Keratinocyte (primary cell): ENCODE measurements at regions not wholly inside any gene's neighbourhood (a gene's known extent, or its start where the extent isn't known, plus 50 kb on each side); places are given as distances from the start of the nearest gene placed in this dataset.

Experiments used
- EZH2 ChIP-seq: IDR thresholded peaks from one replicate; pipeline ENCODE4 v1.6.1; 2012; ENCODE audit warnings: inconsistent platforms, mild to moderate bottlenecking, low read length, moderate library complexity
- TF ChIP-seq, protein P1 (sequence below), 3 experiments: IDR thresholded peaks in 1 of 3; conservative IDR thresholded peaks in 1 of 3; optimal IDR thresholded peaks in 1 of 3; 2 replicates in 2 of 3; 3 replicates in 1 of 3; pipeline versions ENCODE3 to v1.5.1; 2011; ENCODE audit warnings: low read length in 3 of 3, mild to moderate bottlenecking in 3 of 3, moderate library complexity in 2 of 3, control low read depth in 1 of 3, inconsistent platforms in 1 of 3; ENCODE audit not compliant: insufficient read depth in 2 of 3; ENCODE audit errors: extremely low read depth in 1 of 3

DNA sequence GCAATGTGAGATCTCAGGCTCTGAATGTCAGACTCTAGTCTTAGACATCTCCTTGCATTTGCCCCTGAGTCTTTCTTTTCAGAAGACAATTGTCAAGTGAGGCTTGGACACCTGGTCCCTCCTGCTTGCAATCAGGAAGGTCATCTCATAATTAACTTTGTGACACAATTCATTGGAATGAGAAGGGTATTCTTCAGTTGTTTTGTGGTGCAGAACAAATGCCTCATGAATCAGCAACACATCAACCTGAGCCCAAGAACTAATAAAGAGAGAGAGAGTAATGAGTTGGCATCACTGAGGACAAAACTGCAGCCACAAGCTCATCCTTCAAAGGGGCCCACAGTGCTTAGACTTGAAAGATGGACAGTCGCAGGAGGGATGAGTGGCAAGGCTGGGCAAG lies 375.8 kb downstream of the INSC start:
- TF ChIP-seq, protein P1, sequence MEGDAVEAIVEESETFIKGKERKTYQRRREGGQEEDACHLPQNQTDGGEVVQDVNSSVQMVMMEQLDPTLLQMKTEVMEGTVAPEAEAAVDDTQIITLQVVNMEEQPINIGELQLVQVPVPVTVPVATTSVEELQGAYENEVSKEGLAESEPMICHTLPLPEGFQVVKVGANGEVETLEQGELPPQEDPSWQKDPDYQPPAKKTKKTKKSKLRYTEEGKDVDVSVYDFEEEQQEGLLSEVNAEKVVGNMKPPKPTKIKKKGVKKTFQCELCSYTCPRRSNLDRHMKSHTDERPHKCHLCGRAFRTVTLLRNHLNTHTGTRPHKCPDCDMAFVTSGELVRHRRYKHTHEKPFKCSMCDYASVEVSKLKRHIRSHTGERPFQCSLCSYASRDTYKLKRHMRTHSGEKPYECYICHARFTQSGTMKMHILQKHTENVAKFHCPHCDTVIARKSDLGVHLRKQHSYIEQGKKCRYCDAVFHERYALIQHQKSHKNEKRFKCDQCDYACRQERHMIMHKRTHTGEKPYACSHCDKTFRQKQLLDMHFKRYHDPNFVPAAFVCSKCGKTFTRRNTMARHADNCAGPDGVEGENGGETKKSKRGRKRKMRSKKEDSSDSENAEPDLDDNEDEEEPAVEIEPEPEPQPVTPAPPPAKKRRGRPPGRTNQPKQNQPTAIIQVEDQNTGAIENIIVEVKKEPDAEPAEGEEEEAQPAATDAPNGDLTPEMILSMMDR (optimal IDR thresholded peaks at IDR 0.05 in 1 of 3, IDR thresholded peaks at IDR 0.05 in 1 of 3, conservative IDR thresholded peaks at IDR 0.05 in 1 of 3; ENCODE audit: extremely low read depth in 1 of 3, insufficient read depth in 2 of 3, low read length in 3 of 3): no peak
- no peak for TF ChIP-seq EZH2
